Nephron progenitor cell (in vitro differentiated cells): ENCODE measurements at regions not wholly inside any gene's neighbourhood (a gene's known extent, or its start where the extent isn't known, plus 50 kb on each side); places are given as distances from the start of the nearest gene placed in this dataset.

Experiments used
- DNase-seq: peaks from one replicate; pipeline ENCODE4 v3.0.0; 2021
- H3K27ac Mint-ChIP-seq: 2 replicates; pipeline ENCODE4 v1.8.0; 2021; ENCODE audit warnings: mild to moderate bottlenecking, moderate library complexity, mixed read lengths
- H3K27me3 Mint-ChIP-seq: 2 replicates; pipeline ENCODE4 v1.8.0; 2021; ENCODE audit warnings: mild to moderate bottlenecking, low read depth, mixed read lengths; ENCODE audit not compliant: poor library complexity
- H3K36me3 Mint-ChIP-seq: 2 replicates; pipeline ENCODE4 v1.8.0; 2021; ENCODE audit warnings: low read depth, mixed read lengths
- H3K4me1 Mint-ChIP-seq: 2 replicates; pipeline ENCODE4 v1.8.0; 2021; ENCODE audit warnings: mixed read lengths
- H3K4me3 Mint-ChIP-seq: 2 replicates; pipeline ENCODE4 v1.8.0; 2021; ENCODE audit warnings: mild to moderate bottlenecking, moderate library complexity, mixed read lengths
- H3K9me3 Mint-ChIP-seq: 2 replicates; pipeline ENCODE4 v1.8.0; 2021; ENCODE audit warnings: mild to moderate bottlenecking, moderate library complexity, mixed read lengths
- TF ChIP-seq, protein P1 (sequence below): fragments of 200-600 bp; sonication (generic); IDR thresholded peaks from 2 replicates; pipeline ENCODE4 v1.5.0; 2021; ENCODE audit warnings: antibody characterized with exemption

DNA sequence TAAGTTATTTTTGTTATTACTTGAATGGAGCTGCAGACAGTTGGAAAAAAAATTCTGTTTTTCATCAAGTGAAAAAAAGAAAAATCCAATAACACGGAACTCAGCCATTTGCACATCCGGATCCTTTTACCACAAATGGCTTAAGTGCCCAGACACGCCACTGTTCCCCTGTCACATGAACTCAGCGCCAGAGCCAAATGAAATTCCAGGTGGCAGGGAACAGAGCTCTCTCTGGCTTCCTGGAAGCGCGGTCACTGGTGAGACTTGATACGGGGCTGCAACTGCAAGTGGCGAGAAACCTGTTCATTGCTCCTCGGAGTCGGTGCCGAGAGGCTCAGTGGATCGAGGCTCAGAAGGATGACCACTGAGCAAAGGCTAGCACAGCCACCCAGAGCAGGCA is 60.8 kb upstream of the NPTX2 start:
- DNase-seq = no peak
- Mint-ChIP-seq H3K4me1 (no peaks in the 10 kb centered on the region), H3K27ac (no peak overlapping the region), H3K9me3 (peaks cover 46% of the 10 kb centered on the region), H3K4me3 (no peak overlapping the region), H3K36me3 (no peaks in the 10 kb centered on the region), H3K27me3 (peaks cover 20% of the 10 kb centered on the region)
- TF ChIP-seq, protein P1, sequence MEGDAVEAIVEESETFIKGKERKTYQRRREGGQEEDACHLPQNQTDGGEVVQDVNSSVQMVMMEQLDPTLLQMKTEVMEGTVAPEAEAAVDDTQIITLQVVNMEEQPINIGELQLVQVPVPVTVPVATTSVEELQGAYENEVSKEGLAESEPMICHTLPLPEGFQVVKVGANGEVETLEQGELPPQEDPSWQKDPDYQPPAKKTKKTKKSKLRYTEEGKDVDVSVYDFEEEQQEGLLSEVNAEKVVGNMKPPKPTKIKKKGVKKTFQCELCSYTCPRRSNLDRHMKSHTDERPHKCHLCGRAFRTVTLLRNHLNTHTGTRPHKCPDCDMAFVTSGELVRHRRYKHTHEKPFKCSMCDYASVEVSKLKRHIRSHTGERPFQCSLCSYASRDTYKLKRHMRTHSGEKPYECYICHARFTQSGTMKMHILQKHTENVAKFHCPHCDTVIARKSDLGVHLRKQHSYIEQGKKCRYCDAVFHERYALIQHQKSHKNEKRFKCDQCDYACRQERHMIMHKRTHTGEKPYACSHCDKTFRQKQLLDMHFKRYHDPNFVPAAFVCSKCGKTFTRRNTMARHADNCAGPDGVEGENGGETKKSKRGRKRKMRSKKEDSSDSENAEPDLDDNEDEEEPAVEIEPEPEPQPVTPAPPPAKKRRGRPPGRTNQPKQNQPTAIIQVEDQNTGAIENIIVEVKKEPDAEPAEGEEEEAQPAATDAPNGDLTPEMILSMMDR = no peak

DNA sequence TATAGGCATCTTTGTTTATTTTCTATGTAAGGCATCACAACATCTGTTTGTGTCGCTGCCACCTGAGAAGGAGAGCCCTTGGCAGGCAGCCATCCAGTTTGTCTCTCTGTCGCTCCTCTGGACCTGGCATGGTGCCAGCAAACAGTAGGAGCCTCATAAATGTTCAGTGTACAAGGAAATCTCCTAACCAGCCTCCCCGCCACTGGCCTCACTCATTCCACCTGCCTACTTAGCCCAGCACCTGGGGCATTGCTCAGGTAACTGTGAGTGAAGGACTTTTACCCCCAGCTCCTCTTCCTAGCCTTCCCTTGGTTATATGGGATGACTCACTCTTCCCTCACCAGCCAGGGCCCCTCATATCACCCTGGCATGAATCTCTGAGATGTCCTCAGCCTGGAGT is 61.7 kb upstream of the NPTX2 start:
- TF ChIP-seq, protein P1 = no peak
- no peaks in the 10 kb centered on the region for H3K36me3 Mint-ChIP-seq
- no peak overlapping the region for H3K4me3 Mint-ChIP-seq
- H3K4me1 Mint-ChIP-seq = no peaks in the 10 kb centered on the region
- peaks cover 41% of the 10 kb centered on the region for H3K9me3 Mint-ChIP-seq
- DNase-seq = no peak
- peaks cover 15% of the 10 kb centered on the region for H3K27me3 Mint-ChIP-seq
- H3K27ac Mint-ChIP-seq = no peak overlapping the region

DNA sequence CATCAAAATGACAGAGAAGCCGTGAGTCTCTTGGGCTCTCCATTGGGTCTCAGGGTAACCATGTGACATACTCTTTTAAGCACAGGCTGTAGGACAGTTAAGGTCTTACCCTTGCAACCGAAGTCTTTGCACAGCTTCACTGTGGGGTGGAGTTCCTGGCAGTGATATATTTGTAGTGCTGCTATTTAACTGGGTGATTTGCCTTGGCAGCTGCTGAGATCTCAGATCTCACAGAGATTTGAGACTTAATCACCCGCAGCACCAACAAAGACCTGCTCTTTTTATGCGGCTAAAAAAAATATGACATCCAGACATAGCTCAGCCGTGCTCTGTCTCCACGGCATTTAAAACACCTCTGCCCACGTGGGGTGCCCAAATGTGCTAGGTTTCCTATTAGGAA is 63.4 kb upstream of the NPTX2 start:
- Mint-ChIP-seq H3K27me3 (peaks cover 10% of the 10 kb centered on the region), H3K9me3 (peaks cover 28% of the 10 kb centered on the region), H3K4me1 (no peaks in the 10 kb centered on the region), H3K36me3 (no peaks in the 10 kb centered on the region), H3K4me3 (no peak overlapping the region), H3K27ac (no peak overlapping the region)
- no peak for DNase-seq
- TF ChIP-seq, protein P1 = no peak

DNA sequence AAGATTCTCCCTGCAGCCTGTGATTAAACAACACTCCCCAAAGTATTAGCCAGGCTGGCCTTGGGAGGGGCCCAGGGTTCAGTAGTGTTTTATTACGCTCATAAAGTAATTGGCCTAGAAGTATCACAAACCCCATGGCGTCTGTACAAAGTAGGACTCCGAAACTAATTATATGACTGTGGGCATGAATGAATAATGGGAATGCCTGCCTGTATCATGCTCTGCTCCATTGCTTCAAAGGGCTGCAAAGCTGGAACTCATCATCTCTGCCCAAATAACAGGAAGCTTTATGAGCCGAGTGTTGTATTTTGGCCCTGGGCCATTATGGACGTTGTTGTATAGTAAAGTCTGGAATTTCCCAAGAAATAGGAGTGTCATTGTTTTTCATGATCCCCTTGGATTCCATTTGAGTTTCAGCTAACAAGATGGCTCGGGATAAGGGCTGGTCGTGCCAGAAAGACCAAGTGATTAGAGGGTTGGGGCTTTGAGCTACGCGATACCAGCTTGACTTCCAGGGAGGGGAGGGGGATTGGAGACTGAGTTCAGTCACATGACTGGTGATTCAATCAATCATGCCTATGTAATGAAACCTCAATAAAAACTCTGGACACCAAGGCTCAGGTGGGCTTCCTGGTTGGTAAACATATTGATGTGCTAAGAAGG is 65.3 kb upstream of the NPTX2 start:
- no peak overlapping the region for H3K4me3 Mint-ChIP-seq
- H3K36me3 Mint-ChIP-seq = no peaks in the 10 kb centered on the region
- DNase-seq = no peak
- H3K4me1 Mint-ChIP-seq = no peaks in the 10 kb centered on the region
- H3K27me3 Mint-ChIP-seq = peaks cover 7% of the 10 kb centered on the region
- peaks cover 28% of the 10 kb centered on the region for H3K9me3 Mint-ChIP-seq
- H3K27ac Mint-ChIP-seq = no peak overlapping the region
- TF ChIP-seq, protein P1 = no peak

DNA sequence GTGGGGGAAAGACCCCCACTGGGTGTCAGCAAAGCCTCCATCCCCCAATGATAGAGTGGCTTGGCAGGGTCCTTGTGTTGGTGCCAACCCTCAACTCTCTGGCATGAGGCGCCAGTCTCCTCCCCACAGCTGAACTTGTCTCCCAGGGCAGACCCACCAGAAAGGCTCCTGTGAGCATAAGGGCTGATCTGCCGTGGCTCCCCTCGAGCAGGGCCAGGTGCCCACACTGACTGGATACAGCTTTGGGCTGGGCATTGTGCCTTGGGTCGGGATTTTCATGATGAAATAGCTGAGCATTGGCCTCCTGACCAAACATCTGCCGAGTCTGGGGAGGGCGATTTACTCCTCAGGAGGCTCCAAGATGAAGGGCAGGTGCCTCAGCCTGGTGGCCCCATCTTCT is 68.1 kb upstream of the NPTX2 start:
- DNase-seq = no peak

DNA sequence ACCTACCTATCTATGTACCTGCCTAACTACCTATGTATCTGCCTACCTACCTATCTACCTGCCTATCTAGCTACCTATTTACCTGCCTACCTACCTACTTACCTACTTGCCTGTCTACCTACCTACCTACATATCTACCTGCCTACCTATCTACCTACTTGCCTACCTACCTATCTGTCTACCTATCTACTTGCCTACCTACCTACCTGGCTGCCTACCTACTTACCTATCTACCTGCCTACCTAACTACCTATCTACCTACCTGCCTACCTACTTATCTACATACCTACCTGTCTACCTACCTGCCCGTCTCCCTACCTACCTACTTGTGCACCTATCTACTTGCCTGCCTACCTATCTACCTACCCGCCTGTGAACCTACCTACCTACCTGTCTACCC is 68.7 kb upstream of the NPTX2 start:
- Mint-ChIP-seq H3K9me3 (peaks cover 21% of the 10 kb centered on the region), H3K36me3 (no peaks in the 10 kb centered on the region), H3K4me3 (no peak overlapping the region), H3K27me3 (no peaks in the 10 kb centered on the region), H3K4me1 (no peaks in the 10 kb centered on the region), H3K27ac (no peak overlapping the region)
- TF ChIP-seq, protein P1 = no peak
- DNase-seq = no peak

More for the DNA sequence above, 68.1 kb upstream of the NPTX2 start:
- H3K27me3 Mint-ChIP-seq = peaks cover 3% of the 10 kb centered on the region
- TF ChIP-seq, protein P1 = no peak
- H3K4me1 Mint-ChIP-seq = no peaks in the 10 kb centered on the region
- no peak overlapping the region for H3K4me3 Mint-ChIP-seq
- H3K9me3 Mint-ChIP-seq = peaks cover 27% of the 10 kb centered on the region
- no peaks in the 10 kb centered on the region for H3K36me3 Mint-ChIP-seq
- H3K27ac Mint-ChIP-seq = no peak overlapping the region
